NCI-H2171 treated with DMSO at 0.1 percent for 48 hours (cell line): ENCODE measurements at regions not wholly inside any gene's neighbourhood (a gene's known extent, or its start where the extent isn't known, plus 50 kb on each side); places are given as distances from the start of the nearest gene placed in this dataset.
A peak's percentile ranks its signal among the peaks of the same experiment; 100 is the strongest.

Experiments used
- DNase-seq: peaks from one replicate; lab custom pipeline; 2025; lab: John Stamatoyannopoulos, UW

DNA sequence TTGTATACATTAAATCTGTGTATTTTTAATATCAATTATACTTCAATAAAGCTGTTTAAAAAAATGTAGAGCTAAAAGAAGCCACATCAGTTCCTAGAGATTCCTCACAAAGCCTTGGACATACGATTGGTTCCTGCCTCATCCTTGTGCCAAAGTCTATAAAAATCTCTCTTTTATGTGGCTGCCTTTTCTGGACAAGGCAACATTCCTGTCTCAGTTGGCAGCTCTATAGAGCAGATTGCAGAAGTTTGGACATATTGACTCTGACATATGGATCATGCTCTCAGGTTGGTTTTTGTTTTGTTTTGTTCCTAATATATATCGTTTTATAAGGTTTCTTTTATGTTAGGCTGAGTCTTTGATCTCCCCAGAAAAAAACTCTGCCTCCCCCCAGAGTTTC, 148.9 kb downstream of the MAFB start:
- no peak for DNase-seq

DNA sequence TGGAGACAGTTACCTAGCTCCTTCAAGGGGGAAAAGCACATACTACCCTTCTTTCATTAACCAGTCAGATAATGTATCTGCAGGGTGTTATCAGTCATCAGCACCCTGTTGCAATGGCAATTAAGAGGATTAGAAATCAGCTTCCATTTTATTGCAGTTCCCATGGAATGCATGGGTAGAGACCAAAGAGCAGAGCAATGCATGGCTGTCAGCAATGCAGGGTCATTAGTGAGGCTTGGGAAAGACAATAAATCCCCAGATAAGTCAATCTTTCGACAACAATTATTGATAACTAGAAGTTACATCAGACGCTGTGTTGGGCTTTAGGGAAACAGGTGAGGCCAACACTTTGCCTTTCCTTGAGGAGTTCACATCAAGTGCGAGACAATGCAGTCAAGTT, 150.9 kb downstream of the MAFB start:
- no peak for DNase-seq

DNA sequence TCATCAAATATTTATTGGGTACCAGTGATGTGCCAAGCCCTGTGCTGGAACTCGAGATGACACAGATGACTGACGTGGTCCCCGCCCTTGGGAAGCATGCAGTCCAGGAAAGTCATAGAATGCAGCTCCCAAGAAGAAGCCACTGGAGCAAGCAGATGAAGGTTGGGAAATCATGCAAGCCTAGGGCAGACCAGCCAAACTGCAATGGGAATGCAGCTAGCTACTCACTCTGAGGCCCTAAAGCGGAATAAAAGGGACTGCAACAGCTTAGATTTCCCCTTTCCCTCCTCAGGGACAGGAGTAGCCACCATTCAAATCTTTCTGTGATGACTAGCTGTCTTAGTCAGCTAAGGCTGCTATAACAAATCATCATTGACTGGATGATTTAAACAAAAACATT, 152.2 kb downstream of the MAFB start:
- no peak for DNase-seq

DNA sequence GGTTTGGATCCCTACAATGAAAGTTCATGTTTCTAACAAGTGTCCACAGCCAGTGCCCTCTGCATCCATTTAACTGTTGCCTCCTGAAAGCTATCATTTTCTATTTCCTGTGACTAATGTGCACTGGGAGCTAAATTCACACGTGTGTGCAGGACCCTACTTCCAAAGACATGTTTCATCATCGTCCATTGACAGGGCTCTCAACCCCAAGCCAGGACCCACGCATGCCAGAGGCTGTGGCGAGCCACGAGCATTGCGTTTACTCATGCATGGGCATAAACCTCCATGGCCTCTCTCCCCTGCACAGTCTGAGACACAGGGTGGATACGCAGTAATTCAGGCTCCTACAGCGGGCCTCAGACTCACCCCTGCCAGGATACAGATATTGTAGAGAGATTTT, 153.2 kb downstream of the MAFB start:
- no peak for DNase-seq

DNA sequence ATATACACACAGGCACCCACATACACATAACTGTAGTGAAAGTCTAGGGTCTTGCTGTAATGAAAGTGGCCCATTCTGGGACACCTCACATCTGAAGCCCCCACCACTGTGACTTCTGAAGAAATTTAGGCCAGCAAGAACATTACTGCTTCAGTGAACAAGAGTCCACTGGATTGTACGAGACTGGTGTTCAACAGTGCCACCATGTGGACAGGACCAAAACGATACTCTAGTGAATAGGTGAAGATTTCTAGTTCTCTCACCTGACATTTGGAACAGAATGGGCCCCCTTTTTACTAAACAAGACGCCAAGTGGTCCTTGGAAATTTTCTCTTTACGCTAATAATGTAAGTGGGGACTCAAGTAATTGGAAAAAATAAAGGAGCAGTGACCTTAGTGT, 156.9 kb downstream of the MAFB start:
- peak; percentile 8 for DNase-seq

DNA sequence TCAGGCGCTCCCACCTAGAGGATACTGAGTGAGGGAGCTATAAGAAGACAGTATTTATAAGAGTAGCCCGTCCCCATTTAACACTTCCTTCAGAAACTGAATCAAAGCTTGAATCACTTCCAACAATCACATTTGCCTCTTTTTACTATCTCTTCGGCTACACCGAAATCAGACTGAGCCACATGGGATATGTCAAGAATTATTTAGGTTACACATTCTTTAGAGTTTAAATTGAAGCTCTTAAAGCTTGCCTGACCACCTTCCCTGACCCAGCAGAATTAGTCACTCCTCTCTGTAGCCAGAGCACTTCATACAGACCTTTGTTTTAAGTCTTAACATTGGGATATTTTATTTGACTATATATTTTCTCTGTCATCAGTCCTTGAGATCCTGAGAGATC, 163.7 kb downstream of the MAFB start:
- no peak for DNase-seq

DNA sequence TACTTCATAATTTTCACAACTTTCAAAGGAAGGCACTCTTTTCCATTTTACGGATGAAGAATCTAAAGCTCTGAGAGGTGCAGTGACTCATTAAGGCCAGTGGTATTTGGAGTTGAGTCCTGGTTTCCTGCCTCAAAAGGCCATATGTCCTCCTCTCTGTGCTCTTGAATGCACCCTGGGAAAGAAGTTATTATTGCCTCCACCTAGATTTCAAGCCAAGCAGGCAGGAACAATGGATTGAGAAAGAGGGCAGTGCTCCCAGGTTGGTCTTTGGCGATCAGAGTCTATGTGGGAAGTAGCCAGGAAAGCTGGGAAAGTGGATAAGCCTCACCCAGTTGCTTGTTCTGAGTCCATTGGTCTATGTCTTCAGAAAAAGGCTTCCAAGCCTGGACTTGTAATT, 165.0 kb downstream of the MAFB start:
- DNase-seq, result no peak

DNA sequence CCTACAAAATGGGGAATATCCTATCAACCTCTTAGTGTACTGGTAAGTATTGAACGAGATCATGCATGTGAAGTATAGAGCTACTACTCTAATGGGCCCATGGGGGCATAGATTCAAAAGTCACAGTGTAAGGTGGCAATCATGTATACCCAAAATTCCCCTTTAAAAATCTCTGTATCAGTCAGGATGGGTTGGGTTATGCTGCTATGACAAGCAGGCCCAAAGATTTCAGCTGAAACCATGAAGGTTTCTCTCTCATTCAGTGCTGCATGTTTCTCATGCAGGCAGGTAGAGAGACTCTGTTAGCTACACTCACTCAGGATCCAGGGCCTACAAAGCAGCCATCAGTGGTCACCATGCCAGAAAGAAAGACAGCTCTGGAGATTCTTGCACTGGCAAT, 166.6 kb downstream of the MAFB start:
- DNase-seq, result no peak

DNA sequence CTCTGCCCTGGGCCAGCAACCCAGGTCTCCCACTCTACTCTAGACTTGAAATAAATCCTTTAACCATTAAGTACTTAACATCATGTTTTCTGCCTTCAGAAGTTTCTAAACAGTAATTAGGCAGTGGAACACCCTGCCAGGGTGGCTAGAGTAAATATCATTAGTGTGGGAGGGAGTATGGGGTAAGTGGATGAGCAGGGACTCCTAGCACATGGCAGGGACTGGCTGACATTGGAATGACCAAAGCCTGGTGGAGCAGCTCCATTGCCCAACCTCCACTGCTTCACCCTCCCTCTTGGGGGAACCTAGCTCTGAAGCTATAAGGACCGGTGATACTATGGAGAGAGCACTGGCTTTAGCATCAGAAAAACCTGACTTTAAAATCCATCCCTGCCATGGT, 167.1 kb downstream of the MAFB start:
- DNase-seq, result no peak

DNA sequence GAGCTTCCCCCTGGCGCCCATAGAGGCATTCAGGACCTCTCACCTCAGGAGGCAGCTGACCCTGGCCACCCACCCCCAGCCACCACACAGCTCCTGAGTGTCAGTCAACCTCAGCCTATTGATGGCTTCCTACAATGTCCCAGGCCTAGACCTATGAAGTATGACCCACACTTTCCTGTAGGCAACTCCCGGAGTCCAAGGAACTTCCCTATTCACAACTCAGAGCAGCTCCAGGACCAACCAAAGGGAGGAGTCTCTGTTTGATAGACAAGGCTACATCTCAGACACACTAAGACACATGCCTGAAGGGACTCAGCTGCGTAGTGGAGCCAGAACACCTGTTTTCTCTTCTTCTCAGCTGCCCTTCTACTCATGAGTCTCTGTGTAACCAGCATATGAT, 169.1 kb downstream of the MAFB start:
- DNase-seq, result no peak

DNA sequence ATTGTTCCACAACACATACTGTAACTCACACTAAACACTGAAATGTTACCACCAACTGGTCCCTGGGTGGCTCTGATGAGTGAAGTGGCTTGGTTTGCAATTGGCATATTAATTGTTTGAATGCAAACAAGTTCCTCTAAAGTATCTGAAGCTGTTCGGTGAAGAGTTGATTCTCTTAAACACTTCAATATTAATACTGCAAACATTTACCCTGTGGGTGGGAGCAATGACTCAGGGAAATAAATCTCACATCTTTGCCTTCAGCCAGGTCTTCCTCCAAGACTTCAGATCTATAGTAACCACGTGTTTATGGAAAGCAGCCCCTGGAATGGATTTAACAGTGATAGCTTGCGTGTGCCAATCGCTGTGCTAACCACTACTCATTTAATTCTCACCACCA, 176.0 kb downstream of the MAFB start:
- no peak for DNase-seq

DNA sequence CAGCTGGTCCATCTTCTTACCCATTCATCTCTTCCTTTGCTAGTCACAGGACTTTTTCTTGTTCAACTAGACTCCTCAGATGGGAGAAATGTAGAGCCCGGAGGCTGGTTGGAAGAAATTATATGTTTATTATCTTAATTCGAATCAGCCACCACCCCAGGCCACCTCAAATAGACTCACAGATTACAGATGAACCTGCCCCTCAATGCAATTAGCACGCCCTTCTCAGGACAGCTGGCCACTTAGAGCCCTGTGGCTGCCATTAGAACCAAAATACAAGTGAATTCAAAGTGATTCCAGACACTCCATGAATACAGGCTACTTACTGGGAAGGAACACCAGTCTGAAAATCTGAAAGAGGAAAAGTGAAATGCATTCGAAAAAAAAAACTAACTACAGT, 176.4 kb downstream of the MAFB start:
- no peak for DNase-seq

DNA sequence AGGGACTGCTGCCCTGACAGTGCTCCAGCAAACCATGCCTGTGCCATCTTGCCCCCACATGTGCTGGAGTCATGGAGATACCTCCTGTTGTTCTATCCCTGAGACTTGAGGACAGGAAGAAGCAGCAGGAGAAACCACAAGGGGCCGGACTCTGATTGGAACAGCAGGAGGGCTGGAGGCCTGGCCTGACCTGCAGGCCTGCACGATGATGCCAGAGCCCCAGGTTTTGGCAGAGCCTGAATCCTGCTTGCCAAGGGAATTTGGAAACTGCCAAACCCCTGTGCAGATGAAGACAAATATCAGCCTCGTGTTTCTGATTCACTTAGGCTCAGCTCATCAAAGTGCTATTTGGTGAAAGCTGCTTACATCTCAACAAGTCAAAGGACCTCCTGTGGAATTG, 177.6 kb downstream of the MAFB start:
- DNase-seq, result no peak

DNA sequence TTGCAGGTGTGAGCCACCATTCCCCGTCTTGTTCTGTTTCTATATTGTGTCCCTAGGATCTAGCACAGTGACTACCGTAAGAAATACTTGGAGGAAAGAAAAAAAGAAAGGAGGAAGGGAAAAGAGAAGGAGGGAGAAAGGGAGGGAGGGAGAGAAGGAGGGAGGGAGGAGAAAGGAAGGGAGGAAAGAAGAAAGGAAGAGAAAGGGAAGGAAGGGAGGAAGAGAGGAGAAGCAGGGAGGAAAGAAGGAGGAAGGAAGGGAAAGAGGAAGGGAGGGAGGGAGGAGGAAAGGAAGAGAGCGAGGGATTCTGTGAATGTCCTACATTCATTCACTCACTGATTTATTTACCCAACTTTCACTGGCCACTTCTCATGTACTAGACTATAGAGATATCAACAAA, 178.4 kb downstream of the MAFB start:
- DNase-seq, result no peak

DNA sequence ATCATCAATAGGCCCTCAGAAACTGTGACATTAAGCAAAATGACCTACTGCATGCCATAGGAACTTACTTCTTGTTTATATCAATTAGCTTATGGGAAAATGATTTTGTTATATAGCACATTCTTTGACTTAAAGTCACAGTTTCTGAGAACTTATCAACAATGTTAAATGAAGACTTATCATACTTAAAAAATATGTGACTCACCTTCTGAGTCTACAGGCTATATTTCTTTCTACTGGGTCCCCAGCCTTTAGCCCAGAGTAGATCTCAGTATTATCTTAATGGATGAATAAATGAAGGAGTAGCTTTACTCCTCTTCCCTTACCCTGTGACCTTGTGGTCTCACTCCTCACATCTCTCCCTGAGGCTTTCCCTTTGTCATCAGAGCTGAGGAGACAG, 180.2 kb downstream of the MAFB start:
- no peak for DNase-seq

DNA sequence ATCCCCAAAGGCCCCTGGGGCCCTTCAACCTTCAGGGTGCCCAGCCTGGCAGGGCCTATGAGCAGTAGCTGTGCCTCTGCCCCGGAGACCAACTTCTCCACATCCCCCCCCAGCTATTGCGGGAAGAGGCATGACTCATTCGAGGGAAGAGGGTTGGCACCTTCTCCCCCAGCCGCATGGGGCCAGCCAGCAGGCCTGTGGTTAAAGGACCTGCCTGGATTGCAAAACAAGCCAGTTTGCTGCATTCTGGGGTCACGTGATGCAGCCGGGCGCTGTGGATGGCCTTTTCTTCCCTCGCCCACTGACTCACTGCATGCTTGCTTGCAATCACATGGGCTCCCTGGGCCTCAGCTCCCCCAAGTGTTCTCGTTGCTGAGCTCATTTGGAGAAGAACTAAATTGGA, 182.5 kb downstream of the MAFB start:
- DNase-seq, result no peak

DNA sequence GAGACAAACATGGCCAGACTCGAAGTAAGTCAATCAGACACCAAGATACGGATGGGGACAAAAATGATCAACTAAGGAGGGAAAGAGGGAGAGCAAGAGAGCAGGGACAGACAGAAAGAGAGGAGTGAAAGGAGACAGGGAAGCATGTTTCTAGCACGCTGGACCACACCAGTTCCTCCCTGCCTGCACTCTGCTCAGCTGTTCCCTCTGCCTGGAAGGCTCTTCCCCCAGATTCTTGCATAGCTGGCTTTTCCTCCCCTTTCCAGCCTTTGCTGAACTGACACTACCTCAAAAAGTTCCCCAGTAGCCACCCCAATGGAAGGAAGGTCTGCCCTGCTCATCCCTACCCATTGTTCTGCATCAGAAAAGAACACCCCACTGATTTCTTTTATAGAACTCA, 185.9 kb downstream of the MAFB start:
- no peak for DNase-seq

DNA sequence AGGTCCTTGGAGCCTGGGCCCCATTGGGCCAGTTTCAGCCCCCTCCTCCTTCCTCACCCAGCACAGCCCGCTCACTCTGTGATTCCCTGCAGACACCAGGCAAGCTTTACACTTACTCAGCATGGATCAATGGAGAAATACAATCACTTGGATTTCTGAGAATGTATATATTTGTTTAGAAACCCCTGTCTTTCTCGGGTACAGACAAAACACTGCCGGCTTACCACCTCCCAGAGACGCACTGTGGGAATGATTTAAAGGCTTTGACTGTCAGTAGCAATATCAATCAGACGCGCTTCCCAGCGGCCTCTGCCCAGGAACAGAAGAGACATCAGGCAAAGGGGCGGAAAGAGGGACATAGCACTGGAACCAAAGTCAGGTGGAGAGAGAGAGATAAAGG, 186.5 kb downstream of the MAFB start:
- no peak for DNase-seq

DNA sequence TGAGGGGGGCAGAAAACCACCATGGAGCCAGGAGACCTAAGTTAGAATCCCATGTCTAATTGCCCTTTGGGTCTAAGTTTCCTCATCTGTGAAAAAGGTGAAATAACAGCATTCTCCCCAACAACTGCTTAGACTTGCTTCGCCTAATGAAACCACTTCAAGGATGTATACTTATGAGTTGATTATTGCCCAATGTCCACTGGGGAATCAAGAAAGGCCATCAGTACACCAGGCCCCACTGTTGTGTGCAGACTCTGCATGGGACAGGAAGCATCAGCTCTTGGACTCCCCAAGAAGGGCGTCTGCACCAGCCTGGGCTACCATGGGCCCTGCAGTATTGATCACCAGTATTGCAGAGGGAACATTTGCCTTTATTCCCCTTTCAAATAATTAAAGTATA, 189.6 kb downstream of the MAFB start:
- DNase-seq, result no peak

DNA sequence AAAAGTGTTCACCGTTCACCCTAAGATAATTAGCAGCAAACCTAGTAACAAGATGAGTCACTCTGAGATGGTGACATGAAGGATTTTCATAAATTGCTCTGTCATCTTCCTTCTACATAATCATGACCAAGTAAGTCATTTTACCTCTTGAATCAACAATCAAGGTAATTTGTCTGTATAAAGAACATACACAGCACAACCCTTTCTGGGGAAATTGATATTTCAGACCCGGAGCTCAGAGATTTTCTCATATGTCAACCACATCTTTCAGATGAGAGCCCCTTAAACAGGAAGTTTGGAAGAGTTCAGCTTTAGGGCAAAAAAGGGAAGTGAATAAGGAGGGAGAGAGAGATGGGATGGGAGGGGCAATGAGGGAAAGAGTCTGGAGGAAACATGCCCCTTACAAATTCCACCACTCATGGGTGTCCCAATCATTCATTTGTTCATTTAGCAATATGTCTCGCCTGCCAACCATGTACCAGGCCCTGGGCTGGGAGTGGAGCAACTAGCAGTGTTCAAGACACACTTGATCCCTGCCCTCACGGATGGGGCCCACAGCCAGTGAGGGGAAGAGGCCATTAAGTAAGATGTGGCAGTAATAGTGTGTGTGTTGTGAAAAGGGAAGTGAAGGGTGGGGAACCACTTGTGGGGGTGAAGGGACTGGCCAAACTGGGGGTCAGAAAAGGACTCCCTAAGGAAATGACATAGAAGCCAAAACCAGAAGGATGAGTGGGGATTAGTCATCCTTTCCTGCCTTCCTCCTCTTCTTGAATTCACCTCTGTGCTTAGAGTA, 190.9 kb downstream of the MAFB start:
- no peak for DNase-seq

DNA sequence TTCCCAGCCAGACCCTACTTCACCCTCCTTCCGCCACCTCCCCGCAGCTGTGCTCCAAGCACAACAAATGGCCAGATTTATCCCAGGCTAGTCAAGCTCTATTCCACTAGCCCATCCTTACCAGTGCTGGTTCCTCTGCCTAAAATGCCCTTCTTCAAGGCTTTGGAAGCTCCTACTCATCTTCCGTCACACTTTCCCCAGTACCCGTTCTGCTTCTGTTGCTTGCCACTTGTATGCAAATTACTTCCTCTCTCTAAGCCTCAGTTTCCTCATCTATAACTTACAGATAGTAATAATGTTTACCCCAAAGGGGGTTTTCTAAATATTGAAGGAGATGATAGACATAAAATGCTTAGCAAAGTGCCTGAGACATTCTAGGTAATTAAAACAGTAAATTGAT, 193.1 kb downstream of the MAFB start:
- no peak for DNase-seq

DNA sequence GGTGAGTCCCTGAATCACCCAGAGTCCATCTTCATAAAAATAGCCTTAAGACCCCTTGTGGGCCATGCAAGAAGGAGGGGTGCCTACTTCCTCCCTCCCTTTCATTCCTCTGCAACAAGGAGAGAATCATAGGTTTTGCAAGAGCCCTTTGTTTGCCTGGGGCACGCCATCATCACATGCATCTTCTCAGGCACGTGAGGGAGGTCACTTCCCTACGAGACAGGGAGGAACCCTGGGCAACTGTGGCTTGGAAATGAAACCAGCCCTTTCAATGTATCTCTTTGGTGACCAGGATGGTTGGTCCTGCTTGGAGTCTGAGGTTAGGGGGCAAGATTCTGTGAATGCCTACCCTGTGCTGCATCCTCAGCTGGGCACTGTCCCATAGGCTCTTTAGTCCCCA, 194.8 kb downstream of the MAFB start:
- no peak for DNase-seq

DNA sequence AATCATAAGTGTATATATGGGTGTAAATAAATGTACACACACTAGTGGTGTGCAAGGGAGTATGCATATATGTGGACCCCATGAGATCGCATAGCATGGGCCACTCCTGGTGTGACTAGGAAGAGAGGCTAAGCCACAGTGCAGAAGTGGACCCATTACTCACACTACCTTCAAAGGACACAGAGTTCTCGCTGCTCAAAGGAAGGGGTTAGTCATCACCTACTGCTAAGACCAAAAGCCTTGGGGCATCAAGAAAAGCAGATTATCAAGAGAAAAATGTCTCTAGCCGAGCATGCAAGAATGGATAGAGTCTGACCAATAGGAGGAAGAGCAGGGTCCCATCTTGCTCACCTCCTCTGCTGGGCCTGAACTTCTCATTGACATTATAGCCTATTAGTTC, 195.5 kb downstream of the MAFB start:
- DNase-seq, result no peak

DNA sequence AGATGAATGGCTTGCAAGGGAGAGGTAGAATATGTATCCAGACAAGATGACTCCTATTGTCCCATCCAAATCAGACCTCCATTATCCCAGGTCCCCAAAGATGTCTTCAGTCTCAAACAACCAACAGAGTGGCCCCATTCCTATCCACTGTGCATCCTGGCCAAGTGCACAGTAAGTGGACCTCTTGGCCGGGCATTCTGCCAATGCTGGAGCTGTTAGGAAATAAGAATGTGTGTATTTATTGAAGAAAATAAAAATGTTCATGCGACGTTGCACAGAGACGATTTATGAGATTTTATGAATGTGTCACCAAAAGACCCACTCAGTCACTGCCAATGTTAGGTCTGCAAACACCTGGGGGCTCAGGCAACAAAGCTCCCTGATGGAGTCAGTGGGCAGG, 196.0 kb downstream of the MAFB start:
- DNase-seq, result no peak
